ENCODE measurements at regions not wholly inside any gene's neighbourhood (a gene's known extent, or its start where the extent isn't known, plus 50 kb on each side); places are given as distances from the start of the nearest gene placed in this dataset.

DNA sequence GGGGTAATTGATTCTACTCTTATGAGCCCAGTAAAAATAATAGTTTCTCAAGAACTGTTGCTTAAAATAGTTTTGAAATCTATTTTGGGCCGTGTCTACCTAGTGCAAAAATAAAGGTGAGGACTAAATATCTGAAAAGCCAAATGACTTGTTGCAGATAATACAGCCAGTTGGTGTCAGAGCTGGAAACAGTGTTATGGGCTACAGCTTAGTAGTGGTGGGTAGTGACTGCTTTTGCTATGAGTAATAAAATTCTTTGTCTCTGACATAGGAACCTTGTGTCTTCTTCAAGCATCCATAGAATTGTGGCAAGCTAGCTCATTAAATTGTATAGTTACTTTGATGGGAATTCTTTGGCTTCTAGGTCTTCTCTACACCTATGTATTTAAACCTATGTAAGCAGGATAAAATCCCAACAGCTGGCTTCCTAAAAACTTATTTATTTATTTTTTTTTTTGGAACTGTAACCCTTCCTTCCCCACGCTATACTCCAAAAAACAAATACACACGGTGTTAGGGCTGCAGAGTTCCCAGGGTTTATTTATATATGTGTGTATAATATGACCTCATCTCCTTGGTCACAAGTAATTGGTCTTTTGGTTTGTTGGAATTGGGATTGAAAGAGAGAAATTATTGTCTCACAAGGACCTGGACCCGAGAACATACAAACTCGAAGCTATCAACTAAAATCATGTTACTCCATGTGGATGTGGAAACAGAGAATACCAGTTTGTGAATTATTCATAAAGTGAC is 138.0 kb downstream of the NUDT12 start:
- TF ChIP-seq POLR2A (IDR thresholded peaks at IDR 0.05; ENCODE audit: low read depth, low read length) (no peak), POLR2AphosphoS5 (IDR thresholded peaks at IDR 0.05; ENCODE audit: low read depth, low read length) (no peak)
